ENCODE measurements at regions not wholly inside any gene's neighbourhood (a gene's known extent, or its start where the extent isn't known, plus 50 kb on each side); places are given as distances from the start of the nearest gene placed in this dataset.

GRCh38 chr17:12509801-12510200 lies 155.9 kb upstream of the MYOCD start:
- Histone ChIP-seq H3K27me3 (ENCODE audit: control insufficient read depth, insufficient read depth, low read length) (no peaks in the 10 kb centered on the region), H3K9me3 (ENCODE audit: control insufficient read depth, insufficient read depth, low read depth, low read length) (no peaks in the 10 kb centered on the region), H3K27ac (ENCODE audit: low read length) (no peak overlapping the region), H3K36me3 (ENCODE audit: control insufficient read depth, insufficient read depth, low read length) (no peaks in the 10 kb centered on the region), H3K4me1 (ENCODE audit: control insufficient read depth, insufficient read depth, low read length) (no peaks in the 10 kb centered on the region), H3K4me3 (ENCODE audit: low read depth in 2 of 2, low read length in 2 of 2) (no peak overlapping the region)
- no peak for TF ChIP-seq POLR2AphosphoS5 (IDR thresholded peaks at IDR 0.05; ENCODE audit: low read depth, low read length)
- TF ChIP-seq REST (IDR thresholded peaks at IDR 0.05; ENCODE audit: insufficient read depth in 1 of 2, low read depth in 2 of 2, low read length in 1 of 2): no peak
- TF ChIP-seq, protein P1, sequence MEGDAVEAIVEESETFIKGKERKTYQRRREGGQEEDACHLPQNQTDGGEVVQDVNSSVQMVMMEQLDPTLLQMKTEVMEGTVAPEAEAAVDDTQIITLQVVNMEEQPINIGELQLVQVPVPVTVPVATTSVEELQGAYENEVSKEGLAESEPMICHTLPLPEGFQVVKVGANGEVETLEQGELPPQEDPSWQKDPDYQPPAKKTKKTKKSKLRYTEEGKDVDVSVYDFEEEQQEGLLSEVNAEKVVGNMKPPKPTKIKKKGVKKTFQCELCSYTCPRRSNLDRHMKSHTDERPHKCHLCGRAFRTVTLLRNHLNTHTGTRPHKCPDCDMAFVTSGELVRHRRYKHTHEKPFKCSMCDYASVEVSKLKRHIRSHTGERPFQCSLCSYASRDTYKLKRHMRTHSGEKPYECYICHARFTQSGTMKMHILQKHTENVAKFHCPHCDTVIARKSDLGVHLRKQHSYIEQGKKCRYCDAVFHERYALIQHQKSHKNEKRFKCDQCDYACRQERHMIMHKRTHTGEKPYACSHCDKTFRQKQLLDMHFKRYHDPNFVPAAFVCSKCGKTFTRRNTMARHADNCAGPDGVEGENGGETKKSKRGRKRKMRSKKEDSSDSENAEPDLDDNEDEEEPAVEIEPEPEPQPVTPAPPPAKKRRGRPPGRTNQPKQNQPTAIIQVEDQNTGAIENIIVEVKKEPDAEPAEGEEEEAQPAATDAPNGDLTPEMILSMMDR (IDR thresholded peaks at IDR 0.05): no peak
- no peak for TF ChIP-seq TCF7L2 (IDR thresholded peaks at IDR 0.05; ENCODE audit: low read depth, low read length)
- no peak for TF ChIP-seq SIN3A (IDR thresholded peaks at IDR 0.05; ENCODE audit: borderline replicate concordance, insufficient read depth, low read depth, low read length)
- no TSS peak for BruUV-seq (replicated peaks)
- DNase-seq (ENCODE audit: low read depth, low spot score): no peak
- CTCF ChIA-PET: no interaction called here
- in situ Hi-C loops (cut with HindIII; ENCODE audit: low pct_unique_long_range_greater_than_20kb, low sequenced_read_pairs) (no loop called here), intact Hi-C loops (cut with micrococcal nuclease; ENCODE audit: unreplicated experiment) (no loop called here)
- ATAC-seq: no peak
- POLR2A ChIA-PET: no interaction called here

- ATAC-seq: no peak
These were observed 155.2 kb upstream of the MYOCD start for GRCh38 chr17:12510535-12510934.

More at GRCh38 chr17:12510535-12510934, 155.2 kb upstream of the MYOCD start:
- ChIA-PET CTCF (no interaction called here), POLR2A (no interaction called here)
- H3K36me3 ChIP-seq (ENCODE audit: control insufficient read depth, insufficient read depth, low read length): no peaks in the 10 kb centered on the region
- BruUV-seq (replicated peaks): no TSS peak
- no peaks in the 10 kb centered on the region for H3K27me3 ChIP-seq (ENCODE audit: control insufficient read depth, insufficient read depth, low read length)
- no peak overlapping the region for H3K27ac ChIP-seq (ENCODE audit: low read length)
- H3K4me1 ChIP-seq (ENCODE audit: control insufficient read depth, insufficient read depth, low read length): no peaks in the 10 kb centered on the region
- intact Hi-C loops (cut with micrococcal nuclease; ENCODE audit: unreplicated experiment) (no loop called here), in situ Hi-C loops (cut with HindIII; ENCODE audit: low pct_unique_long_range_greater_than_20kb, low sequenced_read_pairs) (no loop called here)
- TF ChIP-seq, protein P1 (IDR thresholded peaks at IDR 0.05): no peak
- no peak for TF ChIP-seq TCF7L2 (IDR thresholded peaks at IDR 0.05; ENCODE audit: low read depth, low read length)
- TF ChIP-seq SIN3A (IDR thresholded peaks at IDR 0.05; ENCODE audit: borderline replicate concordance, insufficient read depth, low read depth, low read length): no peak
- no peak for TF ChIP-seq REST (IDR thresholded peaks at IDR 0.05; ENCODE audit: insufficient read depth in 1 of 2, low read depth in 2 of 2, low read length in 1 of 2)
- TF ChIP-seq POLR2AphosphoS5 (IDR thresholded peaks at IDR 0.05; ENCODE audit: low read depth, low read length): no peak
- DNase-seq (ENCODE audit: low read depth, low spot score): no peak
- no peaks in the 10 kb centered on the region for H3K9me3 ChIP-seq (ENCODE audit: control insufficient read depth, insufficient read depth, low read depth, low read length)
- no peak overlapping the region for H3K4me3 ChIP-seq (ENCODE audit: low read depth in 2 of 2, low read length in 2 of 2)
